Right renal cortex interstitium (tissue), 3 donors: ENCODE measurements at regions not wholly inside any gene's neighbourhood (a gene's known extent, or its start where the extent isn't known, plus 50 kb on each side); places are given as distances from the start of the nearest gene placed in this dataset.

Source experiments
- DNase-seq, 3 donors: peaks; one replicate each; pipeline ENCODE4 v3.0.0-alpha.2; 2013; ENCODE audit warnings: low read depth in 3 of 3, low spot score in 2 of 3

- DNase-seq = no peak
Observed at GRCh38 chr9:82675102-82675501, 387.8 kb downstream of the RASEF start.

DNA sequence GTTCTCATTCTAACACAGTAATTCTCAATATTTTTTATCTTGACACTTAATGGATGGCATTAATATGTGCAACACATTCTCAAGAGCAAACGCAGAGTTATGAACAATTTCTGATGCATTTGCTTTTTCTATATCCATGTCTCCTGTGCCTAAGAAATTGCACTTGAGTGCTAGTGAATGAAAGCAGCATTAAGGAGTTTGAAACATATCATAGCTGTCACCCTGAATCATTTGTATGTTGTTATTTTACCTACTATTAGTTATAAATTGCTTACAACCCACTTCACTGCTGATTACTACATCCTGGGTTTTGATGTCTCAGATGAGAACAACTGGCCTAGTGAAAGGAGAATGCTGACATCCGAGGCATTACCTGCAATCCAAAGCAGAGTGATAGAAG lies 387.3 kb downstream of the RASEF start:
- DNase-seq = no peak

- DNase-seq = no peak
Observed at GRCh38 chr9:82677086-82677485, 385.9 kb downstream of the RASEF start.

GRCh38 chr9:82679472-82679871 lies 383.5 kb downstream of the RASEF start:
- DNase-seq = no peak

GRCh38 chr9:82680179-82680935 lies 382.6 kb downstream of the RASEF start:
- DNase-seq = no peak

DNA sequence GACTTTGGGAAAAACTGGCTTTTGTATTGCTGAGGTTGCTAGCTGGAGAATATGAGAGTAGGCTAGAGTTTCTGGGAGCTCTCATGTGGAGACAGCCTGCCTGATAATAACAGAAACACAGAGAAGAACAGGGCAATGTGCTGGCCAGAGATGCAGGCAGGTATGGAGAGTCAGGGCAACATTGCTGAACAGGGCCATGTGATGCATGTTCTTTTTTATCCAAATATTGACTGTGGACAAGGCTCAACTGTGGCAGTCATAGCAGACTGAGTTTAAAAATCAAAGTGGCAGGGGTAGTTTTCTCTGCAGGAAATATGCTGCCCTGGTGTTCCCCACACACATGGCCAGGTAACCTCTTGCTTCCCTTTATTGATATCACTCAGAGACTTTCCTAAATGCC lies 381.1 kb downstream of the RASEF start:
- no peak for DNase-seq

DNA sequence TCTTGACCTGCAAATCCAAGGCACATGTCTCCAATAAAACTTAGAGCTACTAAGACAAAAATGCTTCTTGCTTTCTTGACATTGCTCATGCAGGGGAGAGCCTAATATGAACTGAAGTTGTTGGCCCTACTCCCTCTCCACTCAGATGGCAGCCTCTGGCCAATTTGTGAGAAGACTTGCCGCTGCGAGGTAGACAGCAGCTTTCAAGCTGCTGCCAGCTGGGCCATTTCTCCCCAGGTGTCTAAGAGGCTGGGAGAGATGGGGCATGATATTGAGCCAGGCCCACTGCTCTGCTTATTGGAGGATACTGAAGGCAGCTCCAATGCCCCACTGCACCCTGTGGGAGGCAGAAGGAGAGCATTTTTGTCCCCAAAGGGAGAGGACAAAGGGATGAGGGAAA lies 380.5 kb downstream of the RASEF start:
- DNase-seq = no peak

DNA sequence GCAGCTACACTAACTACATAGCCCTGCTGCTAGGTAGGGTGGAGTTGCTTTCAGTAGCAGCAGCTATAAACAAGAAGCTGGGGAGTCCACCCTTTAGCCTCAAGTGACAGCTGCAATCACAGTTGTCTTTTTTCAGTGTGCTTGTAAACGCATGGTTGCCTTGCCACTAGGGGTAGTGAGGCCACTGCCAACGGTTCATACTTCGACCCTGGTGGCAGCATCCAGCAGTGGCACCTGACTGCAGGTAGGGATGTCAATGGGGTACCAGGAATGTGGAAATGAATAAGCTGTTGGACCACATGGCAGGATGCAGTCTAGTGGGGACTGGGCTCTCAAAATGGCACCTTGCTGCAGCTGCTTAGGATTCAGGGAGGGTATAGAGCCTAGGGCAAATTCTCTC lies 367.2 kb downstream of the RASEF start:
- DNase-seq = no peak

DNA sequence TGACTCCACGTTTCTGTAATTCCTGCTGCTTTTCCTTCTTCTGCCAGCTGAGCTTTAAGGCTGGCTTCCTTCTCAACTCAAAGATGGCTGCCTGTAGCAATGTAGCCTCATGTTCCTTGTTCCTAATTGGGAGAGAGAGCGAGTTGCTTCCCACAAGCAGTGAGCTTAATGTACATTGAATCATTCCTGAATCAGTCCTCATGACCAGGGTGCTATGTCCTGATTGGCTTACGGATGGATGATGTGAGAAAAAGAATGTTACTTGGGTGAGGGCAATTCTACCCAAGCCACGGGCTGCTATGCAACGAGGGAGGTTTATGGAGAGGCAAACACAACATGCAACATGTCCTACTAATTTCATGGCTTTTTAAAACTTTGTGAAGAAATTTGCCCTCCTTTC lies 356.2 kb downstream of the RASEF start:
- no peak for DNase-seq

DNA sequence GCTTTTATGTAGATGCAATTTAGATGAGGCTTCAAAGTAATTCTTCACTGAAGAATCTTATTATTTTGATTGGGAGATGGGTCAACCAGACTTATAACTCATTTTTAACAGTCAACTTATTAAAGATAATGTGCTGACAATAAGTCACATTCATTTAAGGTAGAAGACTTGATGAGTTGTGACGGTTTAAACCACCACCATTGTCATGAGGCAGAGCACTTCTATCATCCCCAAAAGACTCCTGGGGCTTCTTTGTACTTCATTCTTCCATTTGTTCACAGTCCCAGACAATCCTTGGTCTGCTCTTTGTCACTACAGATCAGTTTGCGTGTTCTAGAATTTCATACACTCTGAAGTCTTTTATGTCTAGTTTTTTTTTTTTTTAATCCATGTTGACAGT lies 346.1 kb downstream of the RASEF start:
- no peak for DNase-seq

DNA sequence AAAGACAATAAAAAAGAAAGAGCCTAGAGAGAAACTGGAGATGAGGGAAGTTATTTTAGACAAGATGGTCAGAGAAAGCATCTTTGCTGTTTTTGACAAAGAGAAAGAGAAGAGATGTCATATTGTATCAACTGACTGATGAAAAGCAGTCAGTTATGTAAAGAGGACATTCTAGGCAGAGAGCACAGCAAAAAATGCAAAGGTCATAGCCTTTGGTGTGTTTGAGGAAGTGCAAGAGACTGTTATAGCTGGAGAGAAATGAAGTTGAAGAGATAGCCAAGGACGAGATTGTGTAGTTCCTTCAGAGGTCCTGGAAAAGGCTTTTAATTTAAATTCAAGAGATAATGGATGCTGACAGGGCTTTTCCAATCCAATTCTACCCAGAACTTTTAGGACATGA lies 342.4 kb downstream of the RASEF start:
- DNase-seq = no peak

GRCh38 chr9:82721593-82721992 lies 341.3 kb downstream of the RASEF start:
- DNase-seq = no peak

DNA sequence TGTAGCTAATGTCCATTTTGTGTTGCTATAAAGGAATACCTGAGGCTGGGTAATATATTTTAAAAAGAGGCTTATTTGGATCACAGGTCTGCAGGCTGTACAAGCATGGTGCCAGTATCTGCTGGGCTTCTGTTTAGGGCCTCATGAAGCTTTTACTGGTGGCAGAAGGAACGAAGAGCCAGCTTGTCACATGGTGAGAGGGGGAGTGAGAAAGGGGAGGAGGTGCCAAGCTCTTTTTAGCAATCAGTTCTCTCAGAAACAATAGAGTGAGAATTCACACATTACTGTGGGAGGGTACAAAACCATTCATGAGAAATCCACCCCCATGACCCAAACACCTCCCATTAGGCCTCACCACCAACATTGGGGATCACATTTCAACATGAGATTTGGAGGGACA lies 340.9 kb downstream of the RASEF start:
- no peak for DNase-seq

GRCh38 chr9:82722561-82722960 lies 340.4 kb downstream of the RASEF start:
- no peak for DNase-seq

- DNase-seq = no peak
Observed at GRCh38 chr9:82726424-82727276, 336.3 kb downstream of the RASEF start.

DNA sequence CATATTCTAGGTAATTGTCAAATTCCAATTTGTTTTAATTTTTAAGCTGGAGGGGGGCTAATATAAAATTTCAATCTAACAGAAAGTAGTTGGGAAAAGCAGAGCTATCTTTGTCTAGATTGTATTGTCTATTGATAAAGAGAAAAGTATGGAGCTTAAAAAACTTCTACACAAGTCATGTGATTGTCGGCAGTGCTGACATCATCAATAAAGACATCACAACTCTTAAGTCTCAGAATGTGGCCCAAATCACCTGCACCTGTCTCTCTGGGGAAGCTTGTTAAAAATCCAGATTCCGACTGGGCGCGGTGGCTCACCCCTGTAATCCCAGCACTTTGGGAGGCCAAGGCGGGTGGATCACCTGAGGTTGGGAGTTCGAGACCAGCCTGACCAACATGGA lies 333.8 kb downstream of the RASEF start:
- DNase-seq = no peak

DNA sequence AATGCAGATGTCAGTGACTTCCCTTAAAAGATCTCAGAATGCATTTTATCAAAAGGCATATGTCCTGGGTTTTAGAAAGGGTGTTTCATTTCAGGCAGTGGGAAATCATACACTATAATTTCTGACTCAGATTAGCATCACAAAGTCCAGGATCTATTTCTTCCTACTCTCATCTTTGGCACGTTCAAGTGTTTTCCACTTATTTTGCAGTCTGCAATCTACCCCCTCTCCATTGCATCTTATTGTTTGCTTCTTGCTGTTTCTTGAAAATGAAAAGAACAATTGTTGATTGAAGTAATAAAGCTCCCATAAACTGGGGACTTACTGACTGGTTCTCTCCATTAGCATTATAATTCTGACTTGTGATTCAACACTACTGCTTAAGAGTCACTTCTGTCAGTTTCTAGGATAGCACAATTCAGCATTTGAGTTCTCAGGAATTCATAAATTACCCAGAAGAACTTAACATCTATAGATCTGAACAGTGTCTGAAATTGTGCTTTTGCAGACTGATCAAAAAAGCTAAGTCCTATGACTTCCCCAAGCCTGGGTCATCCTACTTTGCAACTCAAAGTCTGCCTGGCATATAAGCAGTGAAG lies 332.9 kb downstream of the RASEF start:
- DNase-seq = no peak

DNA sequence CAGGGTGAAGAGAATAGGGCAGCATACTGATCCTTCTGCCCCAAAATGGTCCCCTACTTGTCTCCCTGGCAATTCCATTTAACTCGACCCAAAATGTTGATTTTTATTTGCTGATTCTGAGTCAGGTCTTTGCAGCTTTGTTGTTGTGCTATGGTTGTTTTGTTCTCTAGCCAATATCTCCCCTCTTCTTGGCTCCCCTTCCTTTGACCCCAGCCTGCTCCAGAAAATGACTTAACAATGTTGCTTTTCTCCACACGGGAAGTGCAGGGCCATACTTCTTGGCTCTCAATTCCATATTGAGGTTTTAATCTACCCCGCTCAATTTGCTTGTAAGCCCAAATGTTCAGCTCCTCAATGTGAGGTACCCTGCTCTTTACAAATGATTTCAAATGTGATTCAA lies 330.0 kb downstream of the RASEF start:
- DNase-seq = no peak

- no peak for DNase-seq
Observed at GRCh38 chr9:82736126-82736525, 326.8 kb downstream of the RASEF start.

GRCh38 chr9:82736701-82737100 lies 326.2 kb downstream of the RASEF start:
- no peak for DNase-seq

- no peak for DNase-seq
Observed at GRCh38 chr9:82745919-82746318, 317.0 kb downstream of the RASEF start.

DNA sequence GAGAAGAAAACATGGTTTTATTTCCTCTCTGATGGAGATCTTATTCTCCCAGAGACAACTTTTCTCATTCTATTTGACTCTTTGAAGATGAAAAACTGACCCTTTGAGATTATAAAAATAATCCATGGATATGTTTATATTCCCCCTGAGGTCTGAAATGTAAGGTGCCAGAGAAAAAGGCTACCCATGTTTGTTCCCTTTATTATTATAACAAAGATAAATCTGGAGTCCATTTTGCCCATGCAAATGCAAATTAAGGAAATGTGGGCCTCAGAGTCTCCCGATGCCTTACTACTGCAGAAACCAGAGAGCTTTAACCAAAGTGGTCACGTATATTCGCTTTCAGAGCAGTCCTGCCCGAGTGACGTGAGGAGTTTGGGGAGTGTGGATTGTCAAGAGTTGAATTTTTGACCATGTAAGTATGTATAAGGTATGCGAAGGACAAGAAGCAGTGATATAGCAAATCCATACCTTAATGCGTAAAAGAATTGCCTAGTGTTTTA lies 312.5 kb downstream of the RASEF start:
- DNase-seq = no peak
